GM23338 (cell line): ENCODE measurements at regions not wholly inside any gene's neighbourhood (a gene's known extent, or its start where the extent isn't known, plus 50 kb on each side); places are given as distances from the start of the nearest gene placed in this dataset.

Experiments
- ATAC-seq: fragments of 200-7000 bp; cut with Tn5 transposase; 3 replicates; pipeline ENCODE4 v1.9.1; 2020
- DNase-seq: peaks from one replicate; pipeline ENCODE4 v3.0.0-alpha.2; 2015; ENCODE audit warnings: low spot score
- H2AFZ ChIP-seq: fragments of 200-600 bp; sonication (generic); 2 replicates; pipeline ENCODE4 v1.8.0; 2016; ENCODE audit warnings: antibody characterized with exemption, mild to moderate bottlenecking, moderate library complexity
- H3F3A ChIP-seq: fragments of 200-600 bp; sonication (generic); replicated peaks from 2 replicates; pipeline ENCODE4 v1.8.0; 2017; ENCODE audit warnings: antibody characterized with exemption, mixed run types, low read depth
- H3K27ac ChIP-seq: fragments of 200-600 bp; sonication (generic); 2 replicates; pipeline ENCODE4 v1.6.1; 2016; ENCODE audit warnings: low read depth
- H3K27me3 ChIP-seq: fragments of 200-600 bp; sonication (generic); 2 replicates; pipeline ENCODE4 v1.8.0; 2016; ENCODE audit warnings: mild to moderate bottlenecking, mixed run types, moderate library complexity; ENCODE audit not compliant: insufficient read depth
- H3K36me3 ChIP-seq: fragments of 200-600 bp; sonication (generic); 2 replicates; pipeline ENCODE4 v1.8.0; 2016; ENCODE audit warnings: mild to moderate bottlenecking; ENCODE audit not compliant: insufficient read depth
- H3K4me1 ChIP-seq: fragments of 200-600 bp; sonication (generic); 2 replicates; pipeline ENCODE4 v1.8.0; 2016; ENCODE audit warnings: mild to moderate bottlenecking, moderate library complexity; ENCODE audit not compliant: insufficient read depth
- H3K4me2 ChIP-seq: fragments of 200-600 bp; sonication (generic); 2 replicates; pipeline ENCODE4 v1.7.1; 2017; ENCODE audit warnings: mixed run types
- H3K4me3 ChIP-seq: fragments of 200-600 bp; sonication (generic); 2 replicates; pipeline ENCODE4 v1.6.1; 2016; ENCODE audit warnings: mixed run types
- H3K79me2 ChIP-seq: fragments of 200-600 bp; sonication (generic); replicated peaks from 2 replicates; pipeline ENCODE4 v1.8.0; 2017; ENCODE audit warnings: mild to moderate bottlenecking; ENCODE audit not compliant: insufficient read depth
- H3K9me2 ChIP-seq: fragments of 200-600 bp; sonication (generic); 2 replicates; pipeline ENCODE4 v1.8.0; 2017; ENCODE audit not compliant: insufficient read depth
- H4K20me1 ChIP-seq: fragments of 200-600 bp; sonication (generic); replicated peaks from 2 replicates; pipeline ENCODE4 v1.8.0; 2017; ENCODE audit warnings: mild to moderate bottlenecking; ENCODE audit not compliant: insufficient read depth
- H3K27ac Mint-ChIP-seq: 2 replicates; pipeline ENCODE4 v1.8.0; 2020; ENCODE audit warnings: inconsistent platforms, mild to moderate bottlenecking, moderate library complexity, mixed read lengths
- H3K27me3 Mint-ChIP-seq: 3 replicates; pipeline ENCODE4 v1.8.0; 2022; ENCODE audit warnings: low read depth, mild to moderate bottlenecking, moderate library complexity, mixed read lengths, inconsistent platforms; ENCODE audit not compliant: insufficient read depth, poor library complexity
- H3K36me3 Mint-ChIP-seq: 3 replicates; pipeline ENCODE4 v1.8.0; 2021; ENCODE audit warnings: low read depth, mild to moderate bottlenecking, inconsistent platforms, moderate library complexity, mixed read lengths
- H3K4me1 Mint-ChIP-seq: 3 replicates; pipeline ENCODE4 v1.8.0; 2020; ENCODE audit warnings: mild to moderate bottlenecking, inconsistent platforms, mixed read lengths
- H3K4me3 Mint-ChIP-seq: 3 replicates; pipeline ENCODE4 v1.8.0; 2021; ENCODE audit warnings: moderate library complexity, mild to moderate bottlenecking, inconsistent platforms, mixed read lengths
- H3K9me3 Mint-ChIP-seq: 3 replicates; pipeline ENCODE4 v1.8.0; 2020; ENCODE audit warnings: moderate library complexity, mild to moderate bottlenecking, inconsistent platforms, mixed read lengths
- CREB1 ChIP-seq: fragments of 250-450 bp; sonication (Bioruptor Pico); IDR thresholded peaks from 2 replicates; pipeline ENCODE4 v1.5.0; 2020; ENCODE audit warnings: low read depth, mild to moderate bottlenecking, moderate library complexity
- EZH2 ChIP-seq: fragments of 200-600 bp; sonication (generic); IDR thresholded peaks from one replicate; pipeline ENCODE4 v1.8.0; 2017; ENCODE audit warnings: antibody characterized with exemption, mild to moderate bottlenecking, low read depth; ENCODE audit not compliant: unreplicated experiment
- EZH2phosphoT487 ChIP-seq: fragments of 200-600 bp; sonication (generic); IDR thresholded peaks from one replicate; pipeline ENCODE4 v1.8.1; 2018; ENCODE audit warnings: antibody characterized with exemption; ENCODE audit not compliant: unreplicated experiment
- JUNB ChIP-seq: IDR thresholded peaks from one replicate; pipeline ENCODE4 v1.6.1; 2016; ENCODE audit warnings: antibody characterized with exemption; ENCODE audit not compliant: unreplicated experiment
- NANOG ChIP-seq: IDR thresholded peaks from 2 replicates; pipeline ENCODE4 v1.6.1; 2016; ENCODE audit warnings: antibody characterized with exemption, borderline replicate concordance
- POLR2AphosphoS5 ChIP-seq: IDR thresholded peaks from 2 replicates; pipeline ENCODE4 v1.6.1; 2016; ENCODE audit warnings: antibody characterized with exemption, low read depth
- STAT1 ChIP-seq: IDR thresholded peaks from one replicate; pipeline ENCODE4 v1.6.1; 2016; ENCODE audit warnings: antibody characterized with exemption; ENCODE audit not compliant: unreplicated experiment
- ZNF114 ChIP-seq: fragments of 250-450 bp; sonication (Bioruptor Pico); IDR thresholded peaks from 2 replicates; pipeline ENCODE4 v1.5.0; 2020; ENCODE audit warnings: mild to moderate bottlenecking, moderate library complexity
- ZNF331 ChIP-seq: fragments of 250-450 bp; sonication (Bioruptor Pico); IDR thresholded peaks from 2 replicates; pipeline ENCODE4 v1.5.0; 2020; ENCODE audit warnings: low read depth, mild to moderate bottlenecking, moderate library complexity
- TF ChIP-seq, protein P1 (sequence below), 2 experiments: fragments of 200-600 bp in 1 of 2; sonication (generic) in 1 of 2; conservative IDR thresholded peaks; 2 replicates each; pipeline versions ENCODE4 v1.5.1 to v1.6.1; 2016 to 2017; ENCODE audit warnings: antibody characterized with exemption in 2 of 2, low read depth in 2 of 2, mild to moderate bottlenecking in 2 of 2, moderate library complexity in 1 of 2
- TF ChIP-seq, protein P2 (sequence below): IDR thresholded peaks from 2 replicates; pipeline ENCODE4 v1.6.1; 2016; ENCODE audit warnings: antibody characterized with exemption
- TF ChIP-seq, protein P3 (sequence below): fragments of 250-450 bp; sonication (Bioruptor Pico); IDR thresholded peaks from 2 replicates; pipeline ENCODE4 v1.5.0; 2020; ENCODE audit warnings: mild to moderate bottlenecking, moderate library complexity
- TF ChIP-seq, protein P4 (sequence below): IDR thresholded peaks from one replicate; pipeline ENCODE4 v1.6.1; 2018; ENCODE audit warnings: antibody characterized with exemption; ENCODE audit not compliant: unreplicated experiment

DNA sequence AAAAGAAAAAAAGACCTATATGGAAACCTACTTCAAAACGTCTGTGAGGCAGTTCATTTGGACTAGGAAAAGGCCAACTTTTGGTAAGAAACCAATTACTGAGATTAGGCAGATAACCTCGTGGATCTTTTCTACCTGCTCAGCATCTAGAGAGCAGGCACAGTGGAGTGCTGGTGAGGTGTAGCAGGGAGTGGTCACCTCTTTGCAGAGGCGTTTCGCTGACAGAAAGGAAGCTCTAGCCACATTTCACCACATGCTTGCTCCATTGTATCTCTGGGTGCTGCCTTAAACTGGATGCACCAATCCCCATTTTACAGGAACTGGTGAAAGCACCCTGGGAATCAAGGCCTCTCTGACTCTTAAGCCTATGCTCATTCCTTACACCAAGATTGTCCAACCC, 360.5 kb downstream of the LIG4 start (continued):
- TF ChIP-seq, protein P1, sequence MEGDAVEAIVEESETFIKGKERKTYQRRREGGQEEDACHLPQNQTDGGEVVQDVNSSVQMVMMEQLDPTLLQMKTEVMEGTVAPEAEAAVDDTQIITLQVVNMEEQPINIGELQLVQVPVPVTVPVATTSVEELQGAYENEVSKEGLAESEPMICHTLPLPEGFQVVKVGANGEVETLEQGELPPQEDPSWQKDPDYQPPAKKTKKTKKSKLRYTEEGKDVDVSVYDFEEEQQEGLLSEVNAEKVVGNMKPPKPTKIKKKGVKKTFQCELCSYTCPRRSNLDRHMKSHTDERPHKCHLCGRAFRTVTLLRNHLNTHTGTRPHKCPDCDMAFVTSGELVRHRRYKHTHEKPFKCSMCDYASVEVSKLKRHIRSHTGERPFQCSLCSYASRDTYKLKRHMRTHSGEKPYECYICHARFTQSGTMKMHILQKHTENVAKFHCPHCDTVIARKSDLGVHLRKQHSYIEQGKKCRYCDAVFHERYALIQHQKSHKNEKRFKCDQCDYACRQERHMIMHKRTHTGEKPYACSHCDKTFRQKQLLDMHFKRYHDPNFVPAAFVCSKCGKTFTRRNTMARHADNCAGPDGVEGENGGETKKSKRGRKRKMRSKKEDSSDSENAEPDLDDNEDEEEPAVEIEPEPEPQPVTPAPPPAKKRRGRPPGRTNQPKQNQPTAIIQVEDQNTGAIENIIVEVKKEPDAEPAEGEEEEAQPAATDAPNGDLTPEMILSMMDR (conservative IDR thresholded peaks at IDR 0.05; ENCODE audit: low read depth in 2 of 2), result no peak
- TF ChIP-seq ZNF114, result no peak
- TF ChIP-seq CREB1 (CRISPR knock-in tag), result no peak
- TF ChIP-seq, protein P2, sequence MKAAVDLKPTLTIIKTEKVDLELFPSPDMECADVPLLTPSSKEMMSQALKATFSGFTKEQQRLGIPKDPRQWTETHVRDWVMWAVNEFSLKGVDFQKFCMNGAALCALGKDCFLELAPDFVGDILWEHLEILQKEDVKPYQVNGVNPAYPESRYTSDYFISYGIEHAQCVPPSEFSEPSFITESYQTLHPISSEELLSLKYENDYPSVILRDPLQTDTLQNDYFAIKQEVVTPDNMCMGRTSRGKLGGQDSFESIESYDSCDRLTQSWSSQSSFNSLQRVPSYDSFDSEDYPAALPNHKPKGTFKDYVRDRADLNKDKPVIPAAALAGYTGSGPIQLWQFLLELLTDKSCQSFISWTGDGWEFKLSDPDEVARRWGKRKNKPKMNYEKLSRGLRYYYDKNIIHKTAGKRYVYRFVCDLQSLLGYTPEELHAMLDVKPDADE, result no peak
- no peak for TF ChIP-seq JUNB

GRCh38 chr13:107852072-107852471, 363.3 kb downstream of the LIG4 start:
- Histone ChIP-seq H3K27me3 (no peaks in the 10 kb centered on the region), H3K27ac (no peak overlapping the region), H4K20me1 (no peaks in the 10 kb centered on the region), H3F3A (no peaks in the 10 kb centered on the region), H3K9me2 (no peaks in the 10 kb centered on the region), H3K4me1 (peaks cover 7% of the 10 kb centered on the region; the same call in 1 of the 2 replicates), H3K4me2 (no peak overlapping the region), H3K79me2 (peaks cover 42% of the 10 kb centered on the region), H3K36me3 (no peaks in the 10 kb centered on the region), H2AFZ (no peak overlapping the region), H3K4me3 (no peak overlapping the region)
- DNase-seq, result no peak
- Mint-ChIP-seq H3K4me3 (no peak overlapping the region), H3K27ac (no peak overlapping the region), H3K4me1 (peaks cover 24% of the 10 kb centered on the region), H3K36me3 (no peaks in the 10 kb centered on the region), H3K27me3 (no peaks in the 10 kb centered on the region), H3K9me3 (no peaks in the 10 kb centered on the region)
- no peak for ATAC-seq
- TF ChIP-seq, protein P3, sequence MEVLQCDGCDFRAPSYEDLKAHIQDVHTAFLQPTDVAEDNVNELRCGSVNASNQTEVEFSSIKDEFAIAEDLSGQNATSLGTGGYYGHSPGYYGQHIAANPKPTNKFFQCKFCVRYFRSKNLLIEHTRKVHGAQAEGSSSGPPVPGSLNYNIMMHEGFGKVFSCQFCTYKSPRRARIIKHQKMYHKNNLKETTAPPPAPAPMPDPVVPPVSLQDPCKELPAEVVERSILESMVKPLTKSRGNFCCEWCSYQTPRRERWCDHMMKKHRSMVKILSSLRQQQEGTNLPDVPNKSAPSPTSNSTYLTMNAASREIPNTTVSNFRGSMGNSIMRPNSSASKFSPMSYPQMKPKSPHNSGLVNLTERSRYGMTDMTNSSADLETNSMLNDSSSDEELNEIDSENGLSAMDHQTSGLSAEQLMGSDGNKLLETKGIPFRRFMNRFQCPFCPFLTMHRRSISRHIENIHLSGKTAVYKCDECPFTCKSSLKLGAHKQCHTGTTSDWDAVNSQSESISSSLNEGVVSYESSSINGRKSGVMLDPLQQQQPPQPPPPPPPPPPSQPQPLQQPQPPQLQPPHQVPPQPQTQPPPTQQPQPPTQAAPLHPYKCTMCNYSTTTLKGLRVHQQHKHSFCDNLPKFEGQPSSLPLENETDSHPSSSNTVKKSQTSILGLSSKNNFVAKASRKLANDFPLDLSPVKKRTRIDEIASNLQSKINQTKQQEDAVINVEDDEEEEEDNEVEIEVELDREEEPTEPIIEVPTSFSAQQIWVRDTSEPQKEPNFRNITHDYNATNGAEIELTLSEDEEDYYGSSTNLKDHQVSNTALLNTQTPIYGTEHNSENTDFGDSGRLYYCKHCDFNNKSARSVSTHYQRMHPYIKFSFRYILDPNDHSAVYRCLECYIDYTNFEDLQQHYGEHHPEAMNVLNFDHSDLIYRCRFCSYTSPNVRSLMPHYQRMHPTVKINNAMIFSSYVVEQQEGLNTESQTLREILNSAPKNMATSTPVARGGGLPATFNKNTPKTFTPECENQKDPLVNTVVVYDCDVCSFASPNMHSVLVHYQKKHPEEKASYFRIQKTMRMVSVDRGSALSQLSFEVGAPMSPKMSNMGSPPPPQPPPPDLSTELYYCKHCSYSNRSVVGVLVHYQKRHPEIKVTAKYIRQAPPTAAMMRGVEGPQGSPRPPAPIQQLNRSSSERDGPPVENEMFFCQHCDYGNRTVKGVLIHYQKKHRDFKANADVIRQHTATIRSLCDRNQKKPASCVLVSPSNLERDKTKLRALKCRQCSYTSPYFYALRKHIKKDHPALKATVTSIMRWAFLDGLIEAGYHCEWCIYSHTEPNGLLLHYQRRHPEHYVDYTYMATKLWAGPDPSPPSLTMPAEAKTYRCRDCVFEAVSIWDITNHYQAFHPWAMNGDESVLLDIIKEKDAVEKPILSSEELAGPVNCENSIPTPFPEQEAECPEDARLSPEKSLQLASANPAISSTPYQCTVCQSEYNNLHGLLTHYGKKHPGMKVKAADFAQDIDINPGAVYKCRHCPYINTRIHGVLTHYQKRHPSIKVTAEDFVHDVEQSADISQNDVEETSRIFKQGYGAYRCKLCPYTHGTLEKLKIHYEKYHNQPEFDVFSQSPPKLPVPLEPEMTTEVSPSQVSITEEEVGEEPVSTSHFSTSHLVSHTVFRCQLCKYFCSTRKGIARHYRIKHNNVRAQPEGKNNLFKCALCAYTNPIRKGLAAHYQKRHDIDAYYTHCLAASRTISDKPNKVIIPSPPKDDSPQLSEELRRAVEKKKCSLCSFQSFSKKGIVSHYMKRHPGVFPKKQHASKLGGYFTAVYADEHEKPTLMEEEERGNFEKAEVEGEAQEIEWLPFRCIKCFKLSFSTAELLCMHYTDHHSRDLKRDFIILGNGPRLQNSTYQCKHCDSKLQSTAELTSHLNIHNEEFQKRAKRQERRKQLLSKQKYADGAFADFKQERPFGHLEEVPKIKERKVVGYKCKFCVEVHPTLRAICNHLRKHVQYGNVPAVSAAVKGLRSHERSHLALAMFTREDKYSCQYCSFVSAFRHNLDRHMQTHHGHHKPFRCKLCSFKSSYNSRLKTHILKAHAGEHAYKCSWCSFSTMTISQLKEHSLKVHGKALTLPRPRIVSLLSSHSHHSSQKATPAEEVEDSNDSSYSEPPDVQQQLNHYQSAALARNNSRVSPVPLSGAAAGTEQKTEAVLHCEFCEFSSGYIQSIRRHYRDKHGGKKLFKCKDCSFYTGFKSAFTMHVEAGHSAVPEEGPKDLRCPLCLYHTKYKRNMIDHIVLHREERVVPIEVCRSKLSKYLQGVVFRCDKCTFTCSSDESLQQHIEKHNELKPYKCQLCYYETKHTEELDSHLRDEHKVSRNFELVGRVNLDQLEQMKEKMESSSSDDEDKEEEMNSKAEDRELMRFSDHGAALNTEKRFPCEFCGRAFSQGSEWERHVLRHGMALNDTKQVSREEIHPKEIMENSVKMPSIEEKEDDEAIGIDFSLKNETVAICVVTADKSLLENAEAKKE (CRISPR knock-in tag), result no peak
- no peak for TF ChIP-seq EZH2
- TF ChIP-seq EZH2phosphoT487, result no peak
- no peak for TF ChIP-seq CREB1 (CRISPR knock-in tag)
- TF ChIP-seq JUNB, result no peak
- TF ChIP-seq NANOG, result no peak
- no peak for TF ChIP-seq STAT1
- TF ChIP-seq POLR2AphosphoS5, result no peak
- no peak for TF ChIP-seq ZNF331
- no peak for TF ChIP-seq ZNF114
- TF ChIP-seq, protein P4, sequence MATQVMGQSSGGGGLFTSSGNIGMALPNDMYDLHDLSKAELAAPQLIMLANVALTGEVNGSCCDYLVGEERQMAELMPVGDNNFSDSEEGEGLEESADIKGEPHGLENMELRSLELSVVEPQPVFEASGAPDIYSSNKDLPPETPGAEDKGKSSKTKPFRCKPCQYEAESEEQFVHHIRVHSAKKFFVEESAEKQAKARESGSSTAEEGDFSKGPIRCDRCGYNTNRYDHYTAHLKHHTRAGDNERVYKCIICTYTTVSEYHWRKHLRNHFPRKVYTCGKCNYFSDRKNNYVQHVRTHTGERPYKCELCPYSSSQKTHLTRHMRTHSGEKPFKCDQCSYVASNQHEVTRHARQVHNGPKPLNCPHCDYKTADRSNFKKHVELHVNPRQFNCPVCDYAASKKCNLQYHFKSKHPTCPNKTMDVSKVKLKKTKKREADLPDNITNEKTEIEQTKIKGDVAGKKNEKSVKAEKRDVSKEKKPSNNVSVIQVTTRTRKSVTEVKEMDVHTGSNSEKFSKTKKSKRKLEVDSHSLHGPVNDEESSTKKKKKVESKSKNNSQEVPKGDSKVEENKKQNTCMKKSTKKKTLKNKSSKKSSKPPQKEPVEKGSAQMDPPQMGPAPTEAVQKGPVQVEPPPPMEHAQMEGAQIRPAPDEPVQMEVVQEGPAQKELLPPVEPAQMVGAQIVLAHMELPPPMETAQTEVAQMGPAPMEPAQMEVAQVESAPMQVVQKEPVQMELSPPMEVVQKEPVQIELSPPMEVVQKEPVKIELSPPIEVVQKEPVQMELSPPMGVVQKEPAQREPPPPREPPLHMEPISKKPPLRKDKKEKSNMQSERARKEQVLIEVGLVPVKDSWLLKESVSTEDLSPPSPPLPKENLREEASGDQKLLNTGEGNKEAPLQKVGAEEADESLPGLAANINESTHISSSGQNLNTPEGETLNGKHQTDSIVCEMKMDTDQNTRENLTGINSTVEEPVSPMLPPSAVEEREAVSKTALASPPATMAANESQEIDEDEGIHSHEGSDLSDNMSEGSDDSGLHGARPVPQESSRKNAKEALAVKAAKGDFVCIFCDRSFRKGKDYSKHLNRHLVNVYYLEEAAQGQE, result no peak
